Loucy (cell line): ENCODE measurements at regions not wholly inside any gene's neighbourhood (a gene's known extent, or its start where the extent isn't known, plus 50 kb on each side); places are given as distances from the start of the nearest gene placed in this dataset.

Source experiments
- EZH2phosphoT487 ChIP-seq: fragments of 200-600 bp; IDR thresholded peaks from 2 replicates; pipeline ENCODE4 v1.6.1; 2018; ENCODE audit warnings: antibody characterized with exemption, mild to moderate bottlenecking, moderate library complexity, borderline replicate concordance
- TF ChIP-seq, protein P1 (sequence below): fragments of 200-600 bp; sonication (generic); conservative IDR thresholded peaks from 2 replicates; pipeline ENCODE4 v1.5.1; 2014; ENCODE audit warnings: mild to moderate bottlenecking, antibody characterized with exemption, low read length

DNA sequence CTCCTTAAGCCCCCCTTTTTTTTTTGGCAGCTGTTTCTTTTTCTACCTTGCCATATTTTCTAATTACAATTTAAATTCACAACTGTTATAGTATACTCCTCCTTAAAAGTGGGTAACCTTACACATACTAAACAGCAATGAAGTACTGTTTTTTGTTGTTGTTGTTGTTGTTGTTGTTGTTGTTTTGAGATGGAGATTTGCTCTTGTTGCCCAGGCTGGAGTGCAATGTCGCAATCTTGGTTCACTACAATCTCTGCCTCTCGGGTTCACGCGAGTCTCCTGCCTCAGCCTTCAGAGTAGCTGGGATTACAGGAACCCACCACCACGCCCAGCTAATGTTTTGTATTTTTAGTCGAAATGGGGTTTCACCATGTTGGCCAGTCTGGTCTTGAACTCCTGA lies 669.1 kb upstream of the CDH6 start:
- TF ChIP-seq, protein P1, sequence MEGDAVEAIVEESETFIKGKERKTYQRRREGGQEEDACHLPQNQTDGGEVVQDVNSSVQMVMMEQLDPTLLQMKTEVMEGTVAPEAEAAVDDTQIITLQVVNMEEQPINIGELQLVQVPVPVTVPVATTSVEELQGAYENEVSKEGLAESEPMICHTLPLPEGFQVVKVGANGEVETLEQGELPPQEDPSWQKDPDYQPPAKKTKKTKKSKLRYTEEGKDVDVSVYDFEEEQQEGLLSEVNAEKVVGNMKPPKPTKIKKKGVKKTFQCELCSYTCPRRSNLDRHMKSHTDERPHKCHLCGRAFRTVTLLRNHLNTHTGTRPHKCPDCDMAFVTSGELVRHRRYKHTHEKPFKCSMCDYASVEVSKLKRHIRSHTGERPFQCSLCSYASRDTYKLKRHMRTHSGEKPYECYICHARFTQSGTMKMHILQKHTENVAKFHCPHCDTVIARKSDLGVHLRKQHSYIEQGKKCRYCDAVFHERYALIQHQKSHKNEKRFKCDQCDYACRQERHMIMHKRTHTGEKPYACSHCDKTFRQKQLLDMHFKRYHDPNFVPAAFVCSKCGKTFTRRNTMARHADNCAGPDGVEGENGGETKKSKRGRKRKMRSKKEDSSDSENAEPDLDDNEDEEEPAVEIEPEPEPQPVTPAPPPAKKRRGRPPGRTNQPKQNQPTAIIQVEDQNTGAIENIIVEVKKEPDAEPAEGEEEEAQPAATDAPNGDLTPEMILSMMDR, result no peak
- TF ChIP-seq EZH2phosphoT487, result no peak
